ENCODE measurements at regions not wholly inside any gene's neighbourhood (a gene's known extent, or its start where the extent isn't known, plus 50 kb on each side); places are given as distances from the start of the nearest gene placed in this dataset.

- no peak for TF ChIP-seq CTCF (IDR thresholded peaks at IDR 0.05)
- TF ChIP-seq POLR2A (IDR thresholded peaks at IDR 0.05) = no peak
These were observed 203.5 kb upstream of the DCC start for GRCh38 chr18:52136532-52136931.

Data from heart left ventricle (tissue), 13 donors.